ENCODE measurements at regions not wholly inside any gene's neighbourhood (a gene's known extent, or its start where the extent isn't known, plus 50 kb on each side); places are given as distances from the start of the nearest gene placed in this dataset.

- H3K27me3 ChIP-seq (ENCODE audit: insufficient read depth, low read length) = no peaks in the 10 kb centered on the region
- no peak overlapping the region for H3K4me3 ChIP-seq (ENCODE audit: low read depth, low read length, poor library complexity, severe bottlenecking)
- no peak overlapping the region for H3K4me2 ChIP-seq (ENCODE audit: low read length)
- no peaks in the 10 kb centered on the region for H3F3A ChIP-seq (ENCODE audit: insufficient read depth, low read length)
- TF ChIP-seq EZH2 (IDR thresholded peaks at IDR 0.05; ENCODE audit: borderline replicate concordance, low read length) (no peak), CTCF (IDR thresholded peaks at IDR 0.05; ENCODE audit: low read length) (no peak)
- no peaks in the 10 kb centered on the region for H4K20me1 ChIP-seq (ENCODE audit: insufficient read depth, low read length)
- no peak overlapping the region for H3K9ac ChIP-seq (ENCODE audit: low read length)
- H3K4me1 ChIP-seq (ENCODE audit: insufficient read depth, low read length, severe bottlenecking) = no peaks in the 10 kb centered on the region
- H3K9me3 ChIP-seq (ENCODE audit: low read length) = no peaks in the 10 kb centered on the region
- H3K36me3 ChIP-seq (ENCODE audit: insufficient read depth, low read length) = no peaks in the 10 kb centered on the region
- H3K9me2 ChIP-seq (ENCODE audit: low read depth, low read length) = no peaks in the 10 kb centered on the region
- no peak overlapping the region for H3K27ac ChIP-seq (ENCODE audit: low read depth, low read length, poor library complexity, severe bottlenecking)
- H2AFZ ChIP-seq (ENCODE audit: low read length) = no peak overlapping the region
- H3K79me2 ChIP-seq (ENCODE audit: insufficient read depth, low read length) = no peaks in the 10 kb centered on the region
Measured at GRCh38 chr2:189267491-189267890, 87.9 kb upstream of the COL5A2 start.

GRCh38 chr2:189267925-189268579 is 88.5 kb upstream of the COL5A2 start:
- Histone ChIP-seq H3K36me3 (ENCODE audit: insufficient read depth, low read length) (no peaks in the 10 kb centered on the region), H3K4me1 (ENCODE audit: insufficient read depth, low read length, severe bottlenecking) (no peaks in the 10 kb centered on the region), H3F3A (ENCODE audit: insufficient read depth, low read length) (no peaks in the 10 kb centered on the region), H3K9me3 (ENCODE audit: low read length) (no peaks in the 10 kb centered on the region), H4K20me1 (ENCODE audit: insufficient read depth, low read length) (no peaks in the 10 kb centered on the region), H3K79me2 (ENCODE audit: insufficient read depth, low read length) (no peaks in the 10 kb centered on the region), H3K9ac (ENCODE audit: low read length) (no peak overlapping the region), H3K4me3 (ENCODE audit: low read depth, low read length, poor library complexity, severe bottlenecking) (no peak overlapping the region), H3K27ac (ENCODE audit: low read depth, low read length, poor library complexity, severe bottlenecking) (no peak overlapping the region), H3K4me2 (ENCODE audit: low read length) (no peak overlapping the region), H3K27me3 (ENCODE audit: insufficient read depth, low read length) (no peaks in the 10 kb centered on the region), H3K9me2 (ENCODE audit: low read depth, low read length) (no peaks in the 10 kb centered on the region), H2AFZ (ENCODE audit: low read length) (no peak overlapping the region)
- TF ChIP-seq EZH2 (IDR thresholded peaks at IDR 0.05; ENCODE audit: borderline replicate concordance, low read length) (no peak), CTCF (IDR thresholded peaks at IDR 0.05; ENCODE audit: low read length) (no peak)

GRCh38 chr2:189268763-189269162 is 89.2 kb upstream of the COL5A2 start:
- Histone ChIP-seq H3K9me3 (ENCODE audit: low read length) (no peaks in the 10 kb centered on the region), H4K20me1 (ENCODE audit: insufficient read depth, low read length) (no peaks in the 10 kb centered on the region), H3K4me2 (ENCODE audit: low read length) (no peak overlapping the region), H3K27me3 (ENCODE audit: insufficient read depth, low read length) (no peaks in the 10 kb centered on the region), H3K4me3 (ENCODE audit: low read depth, low read length, poor library complexity, severe bottlenecking) (no peak overlapping the region), H3K4me1 (ENCODE audit: insufficient read depth, low read length, severe bottlenecking) (no peaks in the 10 kb centered on the region), H2AFZ (ENCODE audit: low read length) (no peak overlapping the region), H3K79me2 (ENCODE audit: insufficient read depth, low read length) (no peaks in the 10 kb centered on the region), H3K9me2 (ENCODE audit: low read depth, low read length) (no peaks in the 10 kb centered on the region), H3F3A (ENCODE audit: insufficient read depth, low read length) (no peaks in the 10 kb centered on the region), H3K9ac (ENCODE audit: low read length) (no peak overlapping the region), H3K27ac (ENCODE audit: low read depth, low read length, poor library complexity, severe bottlenecking) (no peak overlapping the region), H3K36me3 (ENCODE audit: insufficient read depth, low read length) (no peaks in the 10 kb centered on the region)
- TF ChIP-seq EZH2 (IDR thresholded peaks at IDR 0.05; ENCODE audit: borderline replicate concordance, low read length) (no peak), CTCF (IDR thresholded peaks at IDR 0.05; ENCODE audit: low read length) (no peak)
